ENCODE measurements at regions not wholly inside any gene's neighbourhood (a gene's known extent, or its start where the extent isn't known, plus 50 kb on each side); places are given as distances from the start of the nearest gene placed in this dataset.

DNA sequence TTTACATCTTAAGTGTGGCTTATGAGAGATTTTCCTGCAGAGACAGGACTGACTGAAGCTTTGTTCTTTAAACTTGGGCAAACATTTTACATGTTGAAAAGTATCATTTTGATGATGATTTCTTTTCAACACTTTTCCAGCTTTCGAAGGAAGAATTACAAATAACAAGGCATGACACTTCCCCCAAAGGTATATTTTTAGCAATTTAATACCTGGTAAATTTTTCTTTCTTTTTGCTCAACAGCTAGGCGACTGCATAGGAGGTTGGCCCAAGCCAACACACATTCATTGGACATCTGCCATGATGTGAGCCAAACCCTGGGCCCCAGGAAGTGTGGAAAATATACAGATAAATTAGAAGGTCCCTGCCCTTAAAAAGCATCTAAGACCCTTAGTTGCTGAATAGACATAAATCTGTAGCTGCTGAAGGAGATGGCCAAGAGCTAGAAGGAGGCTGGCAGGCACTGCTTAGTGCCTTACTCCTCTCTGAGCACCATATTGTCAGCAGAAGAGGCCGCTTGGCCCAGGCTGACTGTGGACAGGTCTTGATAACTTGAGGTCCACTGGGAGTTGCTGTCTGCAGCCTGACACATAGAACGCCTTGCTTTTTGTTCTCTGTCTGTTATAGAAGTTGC, 53.3 kb upstream of the CD44 start:
- peaks cover 2% of the 10 kb centered on the region for H3K27me3 Mint-ChIP-seq (ENCODE audit: insufficient read depth, low read depth)
- no peaks in the 10 kb centered on the region for H4K20me1 ChIP-seq (ENCODE audit: low read depth)
- no peak overlapping the region for H3K4me3 Mint-ChIP-seq
- no peaks in the 10 kb centered on the region for H3F3A ChIP-seq (ENCODE audit: low read depth)
- H3K27ac Mint-ChIP-seq: no peak overlapping the region
- no peaks in the 10 kb centered on the region for H3K79me2 ChIP-seq (ENCODE audit: low read depth)
- no peak overlapping the region for H3K9ac ChIP-seq
- no peak overlapping the region for H2AFZ ChIP-seq (replicated peaks)
- no peaks in the 10 kb centered on the region for H3K36me3 Mint-ChIP-seq
- no peaks in the 10 kb centered on the region for H3K9me3 ChIP-seq (ENCODE audit: low read depth)
- no peaks in the 10 kb centered on the region for H3K27me3 ChIP-seq
- TF ChIP-seq, protein P1, sequence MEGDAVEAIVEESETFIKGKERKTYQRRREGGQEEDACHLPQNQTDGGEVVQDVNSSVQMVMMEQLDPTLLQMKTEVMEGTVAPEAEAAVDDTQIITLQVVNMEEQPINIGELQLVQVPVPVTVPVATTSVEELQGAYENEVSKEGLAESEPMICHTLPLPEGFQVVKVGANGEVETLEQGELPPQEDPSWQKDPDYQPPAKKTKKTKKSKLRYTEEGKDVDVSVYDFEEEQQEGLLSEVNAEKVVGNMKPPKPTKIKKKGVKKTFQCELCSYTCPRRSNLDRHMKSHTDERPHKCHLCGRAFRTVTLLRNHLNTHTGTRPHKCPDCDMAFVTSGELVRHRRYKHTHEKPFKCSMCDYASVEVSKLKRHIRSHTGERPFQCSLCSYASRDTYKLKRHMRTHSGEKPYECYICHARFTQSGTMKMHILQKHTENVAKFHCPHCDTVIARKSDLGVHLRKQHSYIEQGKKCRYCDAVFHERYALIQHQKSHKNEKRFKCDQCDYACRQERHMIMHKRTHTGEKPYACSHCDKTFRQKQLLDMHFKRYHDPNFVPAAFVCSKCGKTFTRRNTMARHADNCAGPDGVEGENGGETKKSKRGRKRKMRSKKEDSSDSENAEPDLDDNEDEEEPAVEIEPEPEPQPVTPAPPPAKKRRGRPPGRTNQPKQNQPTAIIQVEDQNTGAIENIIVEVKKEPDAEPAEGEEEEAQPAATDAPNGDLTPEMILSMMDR (IDR thresholded peaks at IDR 0.05): no peak
- TF ChIP-seq EZH2phosphoT487 (IDR thresholded peaks at IDR 0.05): no peak
- no peak for TF ChIP-seq EZH2 (IDR thresholded peaks at IDR 0.05)
- no peaks in the 10 kb centered on the region for H3K9me3 Mint-ChIP-seq
- no peaks in the 10 kb centered on the region for H3K36me3 ChIP-seq
- no peak overlapping the region for H3K27ac ChIP-seq
- H3K4me2 ChIP-seq: no peak overlapping the region
- H3K4me1 Mint-ChIP-seq: peaks cover 21% of the 10 kb centered on the region
- no peak overlapping the region for H3K4me3 ChIP-seq
- peaks cover 6% of the 10 kb centered on the region for H3K4me1 ChIP-seq
- DNase-seq (ENCODE audit: low spot score): no peak

DNA sequence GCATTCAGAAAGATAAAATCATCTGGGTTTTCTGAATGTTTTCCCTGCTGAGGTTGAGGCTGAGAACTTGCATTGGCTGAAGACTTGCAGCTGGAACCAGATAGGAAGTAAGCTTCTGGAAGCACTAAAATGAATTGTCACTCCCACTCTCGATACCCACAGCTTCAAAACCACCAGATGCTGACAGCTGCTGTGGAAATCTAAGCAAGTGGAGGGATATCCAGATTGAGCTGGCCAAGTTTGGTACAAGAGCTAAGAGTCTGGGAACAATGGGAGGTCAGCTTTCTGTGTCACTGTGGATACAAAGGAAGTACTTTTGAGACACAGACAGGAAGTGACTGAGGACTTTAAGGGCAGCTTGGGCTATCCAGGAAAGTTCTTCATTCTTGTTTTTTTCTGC, 51.3 kb upstream of the CD44 start:
- Mint-ChIP-seq H3K4me3 (no peak overlapping the region), H3K9me3 (peaks cover 1% of the 10 kb centered on the region)
- no peak overlapping the region for H3K27ac ChIP-seq

DNA sequence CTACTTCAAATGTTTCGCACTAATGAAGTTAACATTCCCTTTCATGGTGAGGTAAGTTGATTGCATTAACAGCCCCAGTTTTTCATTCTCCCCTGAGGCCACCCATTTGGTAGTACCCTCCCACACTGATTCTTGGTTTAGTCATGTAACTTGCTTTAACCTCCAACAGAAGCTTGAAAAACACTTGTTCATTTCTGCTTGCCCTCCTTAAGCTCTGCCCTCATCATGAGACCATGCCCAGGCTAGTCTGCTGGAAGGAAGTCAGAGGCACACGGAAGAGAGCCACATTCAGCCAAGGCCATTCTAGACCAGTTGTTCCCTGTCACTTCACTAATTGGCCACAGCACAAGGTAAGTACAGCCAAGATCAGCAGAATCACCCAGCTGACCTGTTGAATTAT, 50.7 kb upstream of the CD44 start:
- no peak overlapping the region for H3K4me2 ChIP-seq
- no peaks in the 10 kb centered on the region for H3F3A ChIP-seq (ENCODE audit: low read depth)
- H3K36me3 Mint-ChIP-seq: no peaks in the 10 kb centered on the region
- no peaks in the 10 kb centered on the region for H3K27me3 ChIP-seq
- H3K27ac Mint-ChIP-seq: no peak overlapping the region
- peaks cover 3% of the 10 kb centered on the region for H3K9me3 Mint-ChIP-seq
- no peaks in the 10 kb centered on the region for H3K9me3 ChIP-seq (ENCODE audit: low read depth)
- H3K27me3 Mint-ChIP-seq (ENCODE audit: insufficient read depth, low read depth): peaks cover 2% of the 10 kb centered on the region
- H3K4me1 ChIP-seq: peaks cover 9% of the 10 kb centered on the region
- H3K9ac ChIP-seq: no peak overlapping the region
- no peak for DNase-seq (ENCODE audit: low spot score)
- H3K4me3 ChIP-seq: no peak overlapping the region
- H3K4me1 Mint-ChIP-seq: peaks cover 14% of the 10 kb centered on the region
- TF ChIP-seq, protein P1 (IDR thresholded peaks at IDR 0.05): no peak
- TF ChIP-seq EZH2phosphoT487 (IDR thresholded peaks at IDR 0.05) (no peak), EZH2 (IDR thresholded peaks at IDR 0.05) (no peak)
- H3K79me2 ChIP-seq (ENCODE audit: low read depth): no peaks in the 10 kb centered on the region
- H3K36me3 ChIP-seq: no peaks in the 10 kb centered on the region
- no peak overlapping the region for H2AFZ ChIP-seq (replicated peaks)
- no peak overlapping the region for H3K27ac ChIP-seq
- no peaks in the 10 kb centered on the region for H4K20me1 ChIP-seq (ENCODE audit: low read depth)
- no peak overlapping the region for H3K4me3 Mint-ChIP-seq

More for the DNA sequence above, 51.3 kb upstream of the CD44 start:
- Histone ChIP-seq H3K9ac (no peak overlapping the region), H3K79me2 (ENCODE audit: low read depth) (no peaks in the 10 kb centered on the region), H3F3A (ENCODE audit: low read depth) (no peaks in the 10 kb centered on the region), H3K4me3 (no peak overlapping the region), H2AFZ (replicated peaks) (no peak overlapping the region), H3K9me3 (ENCODE audit: low read depth) (no peaks in the 10 kb centered on the region), H3K36me3 (no peaks in the 10 kb centered on the region), H3K4me1 (peaks cover 9% of the 10 kb centered on the region), H4K20me1 (ENCODE audit: low read depth) (no peaks in the 10 kb centered on the region), H3K27me3 (no peaks in the 10 kb centered on the region), H3K4me2 (no peak overlapping the region)
- TF ChIP-seq EZH2phosphoT487 (IDR thresholded peaks at IDR 0.05) (no peak), EZH2 (IDR thresholded peaks at IDR 0.05) (no peak)
- TF ChIP-seq, protein P1 (IDR thresholded peaks at IDR 0.05): no peak
- H3K36me3 Mint-ChIP-seq: no peaks in the 10 kb centered on the region
- peaks cover 2% of the 10 kb centered on the region for H3K27me3 Mint-ChIP-seq (ENCODE audit: insufficient read depth, low read depth)
- no peak for DNase-seq (ENCODE audit: low spot score)
- H3K4me1 Mint-ChIP-seq: peaks cover 20% of the 10 kb centered on the region
- no peak overlapping the region for H3K27ac Mint-ChIP-seq

Measured in neural progenitor cell (in vitro differentiated cells).